NCI-H226 (cell line): ENCODE measurements at regions not wholly inside any gene's neighbourhood (a gene's known extent, or its start where the extent isn't known, plus 50 kb on each side); places are given as distances from the start of the nearest gene placed in this dataset.
"Not testable (repeated sequence)": the region's sequence is repeated elsewhere in the genome, so short reads cannot be mapped to it uniquely, and the experiment has no call there.

Experiments
- DNase-seq: peaks from one replicate; pipeline ENCODE4 v3.0.0-alpha.2; 2015

DNA sequence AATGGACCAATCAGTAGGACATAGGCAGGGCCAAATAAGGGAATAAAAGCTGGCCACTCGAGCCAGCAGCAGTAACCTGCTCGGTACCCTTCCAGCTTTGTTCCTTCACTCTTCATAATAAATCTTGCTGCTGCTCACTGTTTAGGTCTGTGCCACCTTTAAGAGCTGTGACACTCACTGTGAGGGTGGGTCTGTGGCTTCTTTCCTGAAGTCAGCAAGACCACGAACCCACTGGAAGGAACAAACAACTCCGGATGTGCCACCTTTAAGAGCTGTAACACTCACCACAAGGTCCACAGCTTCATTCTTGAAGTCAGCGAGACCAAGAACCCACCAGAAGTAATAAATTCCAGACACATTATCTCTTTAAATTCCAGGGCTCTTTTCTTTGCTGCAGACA lies 1922.3 kb upstream of the PCDH20 start:
- no peak for DNase-seq

DNA sequence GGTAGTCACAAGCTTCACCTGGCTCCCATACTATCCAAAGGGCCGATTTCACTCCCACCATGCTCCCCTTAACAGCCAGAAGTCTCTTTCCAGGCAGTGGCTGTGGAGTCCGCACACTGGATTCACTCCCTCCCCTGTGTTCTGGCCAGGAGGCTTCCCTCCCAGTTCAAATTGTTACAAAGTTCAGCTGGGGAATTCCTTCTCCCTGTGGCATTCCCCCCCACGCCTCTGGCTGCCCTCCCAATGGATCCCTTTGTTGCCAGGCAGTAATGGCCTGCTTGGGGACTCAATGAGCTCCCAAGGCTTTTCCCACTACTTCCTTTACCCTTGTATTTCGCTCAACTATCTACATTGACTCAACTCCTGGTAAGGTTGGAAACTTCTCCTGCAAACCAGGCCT lies 1921.4 kb upstream of the PCDH20 start:
- DNase-seq = no peak

DNA sequence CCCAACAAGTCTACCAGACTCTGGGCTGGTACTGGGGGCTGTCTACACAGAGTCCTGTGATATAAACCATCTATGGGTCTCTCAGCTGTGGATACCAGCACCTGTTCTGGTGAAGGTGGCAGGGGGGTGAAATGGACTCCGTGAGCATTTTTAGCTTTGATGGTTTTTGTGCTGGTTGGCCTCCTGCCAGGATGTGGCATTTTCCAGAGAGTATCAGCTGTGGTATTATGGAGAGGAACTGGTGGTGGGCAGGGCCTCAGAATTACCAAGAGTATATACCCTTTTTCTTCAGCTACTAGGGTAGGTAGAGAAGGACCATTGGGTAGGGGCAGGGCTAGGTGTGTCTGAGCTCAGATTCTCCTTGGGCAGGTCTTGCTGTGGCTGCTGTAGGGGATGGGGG lies 1920.9 kb upstream of the PCDH20 start:
- no peak for DNase-seq

DNA sequence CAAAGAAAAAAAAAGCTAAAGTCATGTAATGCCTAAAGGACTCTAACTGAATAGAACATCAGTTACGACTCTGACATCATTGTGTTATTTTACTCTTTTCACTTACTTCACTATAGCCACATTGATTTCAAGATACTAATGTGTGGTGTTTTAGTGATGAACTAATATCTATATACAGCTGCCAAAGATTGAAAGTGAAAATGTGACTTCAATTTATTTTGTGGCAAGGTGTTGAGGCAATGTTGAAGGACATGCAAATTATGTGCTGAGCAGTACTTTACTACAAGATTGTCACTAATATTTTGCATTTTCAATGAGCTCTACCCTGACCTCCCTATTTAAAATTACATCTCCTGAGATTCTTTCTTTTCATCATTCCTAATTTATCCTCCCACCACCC lies 1911.9 kb upstream of the PCDH20 start:
- no peak for DNase-seq

DNA sequence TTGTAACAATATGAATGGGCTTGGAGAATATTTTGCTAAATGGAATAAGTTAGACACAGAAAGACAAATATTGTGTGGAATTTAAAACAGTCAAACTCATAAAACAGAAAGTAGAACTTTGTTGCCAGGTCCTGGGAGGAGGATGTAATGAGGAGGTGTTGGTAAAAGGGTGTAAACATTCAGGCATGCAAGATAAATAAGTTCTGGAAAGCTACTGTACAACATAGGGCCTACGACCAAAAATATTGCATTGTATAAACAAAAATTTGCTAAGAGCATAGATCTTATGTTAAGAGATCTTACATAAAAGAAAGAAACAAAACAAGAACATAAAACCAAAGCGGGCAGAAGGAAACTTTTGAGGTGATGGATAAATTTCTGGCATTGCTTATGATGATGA lies 1907.8 kb upstream of the PCDH20 start:
- no peak for DNase-seq

DNA sequence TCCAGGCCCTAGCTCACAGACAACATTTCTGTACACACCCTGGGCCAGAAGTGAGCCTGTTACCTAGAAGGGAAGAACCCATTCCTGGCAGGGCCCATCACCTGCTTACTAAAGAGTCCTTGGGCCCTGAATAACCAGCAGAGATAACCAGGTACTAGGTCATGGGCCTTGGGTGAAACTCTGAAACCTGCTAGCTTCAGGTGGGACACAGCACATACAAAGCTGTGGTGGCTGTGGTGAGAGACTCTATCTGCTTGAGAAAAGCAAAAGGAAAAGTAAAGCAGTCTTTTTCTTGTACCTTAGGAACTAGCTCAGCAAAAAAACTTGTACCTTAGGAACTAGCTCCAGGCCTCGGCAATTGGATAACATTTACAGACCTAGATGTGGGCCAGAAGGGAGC lies 1895.9 kb upstream of the PCDH20 start:
- no peak for DNase-seq

DNA sequence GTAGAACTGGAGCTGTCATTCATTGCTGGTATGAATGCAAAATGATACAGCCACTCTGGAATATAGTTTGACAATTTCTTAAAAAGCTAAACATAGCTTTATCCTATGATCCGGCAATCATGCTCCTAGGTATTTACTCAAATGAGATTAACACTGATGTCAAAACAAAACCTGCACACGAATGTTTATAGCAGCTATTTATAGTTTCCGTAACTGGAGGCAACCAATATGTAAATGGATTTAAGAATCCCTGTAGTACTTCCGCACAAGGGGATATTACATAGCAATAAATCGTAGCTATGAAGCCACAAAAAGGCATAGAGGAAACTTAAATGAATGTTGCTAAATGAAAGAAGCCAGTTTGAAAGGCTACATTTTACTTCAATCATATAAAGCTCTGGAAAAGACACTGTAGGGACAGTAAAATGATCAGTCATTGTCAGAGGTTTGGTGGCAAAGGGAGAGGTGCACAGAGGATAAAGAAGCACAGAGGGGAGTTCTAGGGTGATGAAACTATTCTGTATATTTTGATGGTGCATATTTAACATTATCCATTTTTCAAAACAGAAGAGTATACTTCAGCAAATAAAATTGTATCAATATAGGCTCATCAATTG lies 1893.0 kb upstream of the PCDH20 start:
- no peak for DNase-seq

DNA sequence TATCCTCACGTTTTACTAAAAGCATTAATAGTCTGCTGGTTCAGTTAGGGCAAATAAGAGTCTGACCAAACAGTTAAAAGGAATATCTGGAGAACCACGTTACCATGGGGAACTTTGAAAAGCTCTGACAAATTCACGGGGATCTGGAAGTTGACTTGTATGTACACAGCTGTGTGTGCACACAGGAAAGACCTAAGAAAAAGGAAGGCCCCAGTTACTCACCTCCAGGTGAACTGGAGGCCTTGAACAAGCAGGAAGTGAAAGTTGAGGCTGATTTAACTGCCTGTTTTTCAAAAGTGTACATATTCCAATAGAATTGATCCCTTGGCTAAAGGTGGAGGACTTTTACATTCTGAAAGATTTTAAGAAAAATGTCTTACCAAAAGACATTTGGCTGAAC lies 1891.6 kb upstream of the PCDH20 start:
- no peak for DNase-seq

DNA sequence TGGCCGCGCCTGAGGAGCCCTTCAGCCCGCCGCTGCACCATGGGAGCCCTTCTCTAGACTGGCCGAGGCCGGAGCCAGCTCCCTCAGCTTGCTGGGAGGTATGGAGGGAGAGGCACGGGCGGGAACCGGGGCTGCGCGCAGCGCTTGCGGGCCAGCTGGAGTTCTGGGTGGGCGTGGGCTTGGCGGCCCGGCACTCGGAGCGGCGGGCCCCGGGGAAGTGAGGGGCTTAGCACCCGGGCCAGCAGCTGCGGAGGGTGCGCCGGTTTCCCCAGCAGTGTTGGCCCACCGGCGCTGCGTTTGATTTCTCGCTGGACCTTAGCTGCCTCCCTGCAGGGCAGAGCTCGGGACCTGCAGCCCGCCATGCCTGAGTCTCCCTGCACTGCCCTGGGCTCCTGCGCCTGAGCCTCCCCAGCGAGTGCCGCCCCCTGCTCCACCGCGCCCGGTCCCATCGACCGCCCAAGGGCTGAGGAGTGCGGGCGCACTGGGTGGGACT lies 1890.0 kb upstream of the PCDH20 start:
- no peak for DNase-seq

DNA sequence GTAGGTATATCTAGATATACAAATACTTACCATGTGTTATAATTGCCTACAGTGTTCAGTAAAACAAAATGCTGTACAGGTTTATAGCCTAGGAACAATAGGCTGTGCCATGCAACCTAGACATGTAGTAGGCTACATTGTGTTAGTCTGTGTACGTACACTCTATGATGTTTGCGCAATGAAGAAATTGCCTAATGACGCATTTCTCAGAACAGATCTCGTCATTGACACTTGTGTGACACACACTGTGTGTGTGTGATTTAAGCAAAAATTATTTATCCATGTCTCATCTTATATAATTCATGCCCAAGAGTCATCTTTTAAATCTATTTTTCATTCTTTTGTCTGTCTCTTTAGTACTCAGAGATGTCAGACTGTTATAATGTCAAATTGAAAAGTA lies 1888.8 kb upstream of the PCDH20 start:
- no peak for DNase-seq

DNA sequence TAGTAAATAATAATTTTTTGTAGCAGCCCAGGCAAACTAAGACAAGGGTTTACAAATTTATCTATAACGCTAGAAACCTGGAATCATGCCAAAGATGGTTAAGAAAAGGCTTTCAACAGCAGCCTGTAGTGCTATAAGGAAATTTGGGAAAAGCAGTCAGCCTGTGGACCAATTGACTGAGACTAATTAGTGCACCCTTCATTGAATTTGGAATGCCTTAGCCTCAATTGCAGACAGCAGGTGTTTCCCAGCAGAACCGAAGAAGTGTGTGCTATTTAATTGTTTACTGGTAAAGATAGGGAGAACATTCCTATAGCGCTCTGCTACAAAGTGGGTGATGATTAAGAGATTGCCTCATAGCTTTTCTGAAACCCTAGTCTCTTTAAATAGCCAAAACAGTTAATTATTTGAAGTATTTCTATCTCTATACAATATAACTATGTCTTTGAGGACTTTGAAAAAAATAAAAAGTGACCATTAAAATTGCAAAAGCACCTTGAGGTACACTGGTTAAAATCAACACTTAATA lies 1884.3 kb upstream of the PCDH20 start:
- no peak for DNase-seq

DNA sequence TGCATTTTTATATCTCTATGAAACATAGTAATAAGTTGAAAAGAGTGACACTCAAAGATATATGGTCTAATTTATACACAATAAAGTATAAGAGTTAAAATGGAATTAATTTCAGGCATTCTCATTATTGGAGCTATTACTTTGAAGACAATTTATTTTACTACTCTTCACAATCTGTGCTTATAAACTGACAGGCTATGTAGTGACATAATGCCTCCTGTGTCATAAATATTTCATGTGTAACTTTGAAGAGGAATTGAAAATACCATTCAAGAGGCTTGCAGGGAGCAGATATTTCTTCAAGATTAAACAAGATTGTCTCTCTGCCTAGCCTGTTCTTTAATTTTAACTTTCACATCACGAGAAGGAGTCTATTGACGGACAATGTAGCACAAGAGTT lies 1881.5 kb upstream of the PCDH20 start:
- DNase-seq = no peak

DNA sequence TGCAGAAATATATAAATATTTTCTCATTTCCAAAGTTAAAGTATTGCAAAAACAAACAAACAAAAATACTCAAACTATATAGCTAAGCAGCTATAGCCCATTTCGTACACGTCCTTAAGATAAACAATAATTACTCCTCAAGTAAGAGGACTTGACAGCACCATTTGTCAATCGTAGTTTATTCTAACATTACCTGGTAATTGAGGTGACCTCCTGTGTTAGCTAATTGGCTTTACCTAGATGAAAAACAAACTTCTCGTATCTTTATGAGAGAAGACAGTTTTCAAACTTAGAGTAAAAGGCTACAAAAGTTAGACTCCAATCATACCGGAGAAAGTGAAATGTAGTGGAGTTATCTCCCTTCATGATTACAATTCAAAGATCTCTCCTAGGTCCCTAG lies 1876.1 kb upstream of the PCDH20 start:
- no peak for DNase-seq

DNA sequence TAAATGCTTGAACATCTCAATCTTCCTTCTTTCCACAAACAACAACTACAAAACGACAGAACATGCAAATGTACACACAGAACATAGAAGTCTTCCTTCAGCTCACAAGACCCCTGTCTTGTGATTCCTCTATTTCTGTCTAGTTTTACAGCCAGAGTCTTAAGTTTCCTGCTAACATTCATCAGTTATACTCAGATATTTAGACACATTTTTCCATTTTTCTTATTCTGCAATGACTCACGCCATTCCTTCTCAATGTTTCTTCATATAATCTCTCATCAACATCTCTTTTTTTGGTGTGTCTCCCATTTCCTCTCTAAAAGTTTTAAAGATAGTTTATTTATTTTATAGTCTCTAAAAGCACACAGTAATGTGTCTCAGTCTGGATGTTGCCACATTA lies 1872.9 kb upstream of the PCDH20 start:
- DNase-seq = no peak

DNA sequence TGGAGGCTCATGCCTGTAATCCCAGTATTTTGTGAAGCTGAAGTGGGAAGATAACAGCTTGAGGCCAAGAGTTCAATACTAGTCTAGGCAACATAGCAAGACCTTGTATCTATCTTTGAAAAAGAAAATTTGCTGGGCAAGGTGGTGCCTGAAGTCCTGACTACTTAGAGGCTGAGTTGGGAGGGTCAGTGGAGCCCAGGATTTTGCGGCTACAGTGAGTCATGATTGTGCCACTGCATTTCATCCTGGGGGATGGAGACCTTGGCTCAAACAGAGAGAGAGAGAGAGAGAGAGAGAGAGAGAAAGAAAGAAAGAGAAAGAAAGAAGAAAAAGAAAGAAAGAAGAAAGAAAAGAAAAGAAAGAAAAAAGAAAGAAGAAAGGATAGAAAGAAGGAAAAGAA lies 1872.3 kb upstream of the PCDH20 start:
- DNase-seq = no peak

DNA sequence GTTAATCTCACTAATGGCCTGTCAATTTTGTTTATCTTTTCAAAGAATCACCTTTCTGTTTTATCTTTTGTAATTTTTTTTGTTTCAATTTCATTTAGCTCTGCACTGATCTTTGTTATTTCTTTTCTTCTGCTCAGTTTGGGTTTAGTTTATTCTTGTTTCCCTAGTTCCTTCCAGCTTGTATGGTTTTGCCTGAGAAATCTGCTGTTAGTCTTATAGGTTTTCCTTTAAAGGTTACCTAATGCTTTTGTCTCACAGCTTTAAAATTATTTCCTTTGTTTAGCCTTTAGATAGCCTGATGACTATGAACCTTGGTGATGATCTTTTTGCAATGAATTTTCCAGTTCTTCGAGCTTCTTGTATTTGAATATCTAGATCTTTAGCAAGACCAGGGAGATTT lies 1869.8 kb upstream of the PCDH20 start:
- DNase-seq = no peak

DNA sequence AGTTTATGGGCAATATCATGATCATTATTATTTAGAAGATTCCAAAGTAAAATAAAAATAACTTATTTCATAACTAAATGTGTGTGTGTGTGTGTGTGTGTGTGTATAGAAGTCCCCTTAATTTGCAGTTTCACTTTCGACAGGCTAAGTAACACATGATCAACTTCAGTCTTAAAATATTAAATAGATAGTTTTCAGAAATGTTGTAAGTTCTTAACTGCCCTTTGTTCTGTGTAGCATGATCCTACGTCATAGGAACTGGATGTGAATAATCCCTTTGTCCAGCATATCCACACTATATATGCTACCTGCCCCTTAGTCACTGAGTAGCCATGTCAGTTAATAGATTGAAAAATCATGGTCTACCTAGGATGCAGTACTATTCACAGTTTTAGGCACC lies 1863.5 kb upstream of the PCDH20 start:
- no peak for DNase-seq

DNA sequence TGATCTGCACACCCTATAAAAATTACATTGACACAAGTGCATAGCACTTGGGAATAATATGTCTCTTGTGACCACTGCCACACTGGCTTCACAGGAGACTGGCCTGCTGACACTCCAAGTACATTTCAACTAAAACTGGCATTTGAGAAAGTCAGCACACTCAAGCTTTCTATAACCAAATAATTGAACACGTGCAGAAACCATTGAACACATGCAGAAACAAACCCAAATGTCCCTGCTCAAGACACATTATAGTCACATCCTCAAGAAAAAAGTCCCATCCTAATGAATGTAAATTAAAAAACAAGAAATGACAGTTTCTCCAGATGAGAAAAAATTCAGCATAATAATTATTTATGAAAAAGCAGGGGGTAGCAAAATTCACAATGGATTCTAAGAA lies 1859.1 kb upstream of the PCDH20 start:
- no peak for DNase-seq

DNA sequence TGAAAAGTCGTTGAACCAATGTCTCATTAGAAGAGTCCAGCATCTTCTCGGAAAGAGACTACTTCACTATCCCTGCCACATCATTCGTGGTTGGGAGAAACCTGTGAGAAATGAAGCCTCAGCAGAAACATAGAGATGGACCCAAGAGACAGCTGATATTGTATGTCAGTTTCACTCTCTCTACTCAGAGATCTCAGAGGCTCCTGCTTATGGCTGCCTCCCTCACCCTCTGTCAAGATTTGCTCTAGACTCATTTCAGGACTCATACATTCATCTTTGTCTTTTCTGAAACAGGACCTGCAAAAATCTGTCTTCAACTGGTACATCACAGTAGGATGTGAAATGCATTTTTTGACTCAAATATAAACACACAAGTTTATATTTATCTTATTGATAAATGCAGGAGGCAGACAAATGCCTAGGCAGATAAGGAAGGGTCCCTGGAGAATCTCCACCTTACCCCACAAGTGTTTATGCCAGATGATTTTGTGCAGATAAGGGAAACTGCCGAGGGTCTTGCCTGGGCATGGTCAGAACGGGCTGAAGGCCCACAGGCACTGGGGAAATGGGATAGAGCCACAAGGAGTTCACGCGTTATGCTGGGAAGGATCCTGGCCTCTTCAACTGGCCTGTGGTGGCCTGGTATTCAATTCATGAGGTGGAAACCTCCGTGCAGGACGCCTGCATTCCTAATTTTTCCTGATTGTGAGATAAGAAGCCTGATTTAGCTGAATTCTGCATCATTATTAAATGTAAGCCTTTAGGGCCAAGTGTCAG lies 1834.0 kb upstream of the PCDH20 start:
- DNase-seq = no peak

DNA sequence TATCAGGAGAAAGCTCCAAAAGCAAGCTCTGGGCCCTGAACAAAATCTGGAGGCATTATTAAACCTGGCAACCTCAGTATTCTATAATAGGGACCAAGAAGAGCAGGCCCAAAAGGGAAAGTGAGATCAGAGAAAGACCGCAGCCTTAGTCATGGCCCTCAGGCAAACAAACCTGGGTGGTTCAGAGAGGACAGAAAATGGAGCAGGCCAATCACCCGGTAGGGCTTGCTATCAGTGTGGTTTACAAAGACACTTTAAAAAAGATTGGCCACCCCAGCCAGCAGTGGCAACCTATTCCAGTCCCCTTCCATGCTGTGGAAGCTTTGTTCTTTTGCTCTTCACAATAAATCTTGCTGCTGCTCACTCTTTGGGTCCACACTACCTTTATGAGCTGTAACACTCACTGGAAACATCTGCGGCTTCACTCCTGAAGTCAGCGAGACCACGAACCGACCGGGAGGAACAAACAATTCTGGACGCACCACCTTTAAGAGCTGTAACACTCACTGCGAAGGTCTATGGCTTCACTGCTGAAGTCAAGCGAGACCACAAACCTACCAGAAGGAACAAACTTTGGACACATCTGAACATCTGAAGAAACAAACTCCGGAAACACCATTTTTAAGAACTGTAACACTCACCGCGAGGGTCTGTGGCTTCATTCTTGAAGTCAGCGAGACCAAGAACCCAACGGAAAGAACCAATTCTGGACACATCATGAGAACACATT lies 1821.2 kb upstream of the PCDH20 start:
- DNase-seq = not testable (repeated sequence)

DNA sequence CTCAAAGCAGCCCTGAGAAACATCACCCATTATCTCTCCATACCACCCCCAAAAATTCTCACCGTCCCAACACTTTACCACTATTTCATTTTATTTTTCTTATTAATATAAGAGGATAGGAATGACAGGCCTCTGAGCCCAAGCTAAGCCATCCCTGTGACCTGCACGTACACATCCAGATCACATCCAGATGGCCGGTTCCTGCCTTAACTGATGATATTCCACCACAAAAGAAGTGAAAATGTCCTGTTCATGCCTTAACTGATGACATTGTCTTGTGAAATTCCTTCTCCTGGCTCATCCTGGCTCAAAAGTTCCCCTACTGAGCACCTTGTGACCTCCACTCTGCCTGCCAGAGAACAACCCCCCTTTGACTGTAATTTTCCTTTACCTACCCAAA lies 1802.9 kb upstream of the PCDH20 start:
- DNase-seq = not testable (repeated sequence)

DNA sequence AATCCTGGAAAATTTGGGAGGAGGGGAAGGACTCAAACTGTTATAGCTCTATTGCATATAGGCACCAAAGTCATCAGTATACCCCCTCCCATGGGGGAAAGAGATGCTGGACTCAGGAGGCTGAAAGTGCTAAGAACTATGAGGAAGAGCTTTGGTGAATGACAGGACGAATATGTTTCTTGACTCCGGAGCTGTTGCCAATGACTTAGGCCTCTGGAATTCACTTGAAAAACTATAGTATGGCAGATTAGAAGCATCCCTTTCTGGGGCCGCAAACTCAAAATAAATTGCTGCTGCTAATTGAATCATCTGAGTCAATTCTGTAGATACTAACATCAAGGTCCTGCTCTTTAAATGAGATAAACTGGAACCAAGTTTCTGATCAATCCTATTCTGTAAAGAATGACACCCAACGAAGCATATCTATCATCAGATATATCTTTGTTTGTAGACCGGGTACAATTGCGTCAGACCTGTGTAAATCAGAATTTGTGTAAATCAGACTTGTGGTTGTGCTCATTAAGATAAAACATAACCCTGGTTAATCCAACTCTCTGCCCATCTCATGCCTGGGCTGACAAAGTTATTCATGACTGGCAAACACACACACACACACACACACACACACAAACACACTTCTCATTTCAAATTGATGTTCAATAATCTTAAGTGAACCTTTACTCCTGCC lies 1793.8 kb upstream of the PCDH20 start:
- DNase-seq = peak; percentile 35

DNA sequence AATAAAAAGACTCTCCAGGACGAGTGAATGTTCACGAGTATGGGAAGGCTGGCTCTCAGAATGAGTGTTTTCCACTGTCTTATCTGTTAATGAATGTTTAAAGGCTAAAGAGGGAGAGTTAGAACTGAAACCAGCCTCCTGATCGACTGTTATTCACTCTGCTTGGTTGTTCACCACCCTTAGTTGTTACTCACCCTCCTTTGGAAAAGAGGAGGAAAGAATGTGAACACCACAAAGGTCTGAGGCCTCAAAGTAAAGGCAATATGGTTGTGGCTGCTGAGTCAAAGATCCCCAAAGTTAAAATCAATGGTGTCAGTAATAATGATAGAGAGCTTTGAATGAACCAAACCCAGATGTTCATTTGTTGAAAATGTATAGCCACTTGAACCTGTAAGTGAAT lies 1793.2 kb upstream of the PCDH20 start:
- DNase-seq = peak; percentile 15
